SK-N-MC (cell line): ENCODE measurements at regions not wholly inside any gene's neighbourhood (a gene's known extent, or its start where the extent isn't known, plus 50 kb on each side); places are given as distances from the start of the nearest gene placed in this dataset.

Source experiments
- EZH2 ChIP-seq: fragments of 200-600 bp; sonication (generic); IDR thresholded peaks from one replicate; pipeline ENCODE4 v1.6.1; 2017; ENCODE audit warnings: antibody characterized with exemption
- POLR2AphosphoS5 ChIP-seq: IDR thresholded peaks from 2 replicates; pipeline ENCODE4 v1.6.1; 2012; ENCODE audit warnings: mild to moderate bottlenecking, low read depth, low read length, borderline replicate concordance

DNA sequence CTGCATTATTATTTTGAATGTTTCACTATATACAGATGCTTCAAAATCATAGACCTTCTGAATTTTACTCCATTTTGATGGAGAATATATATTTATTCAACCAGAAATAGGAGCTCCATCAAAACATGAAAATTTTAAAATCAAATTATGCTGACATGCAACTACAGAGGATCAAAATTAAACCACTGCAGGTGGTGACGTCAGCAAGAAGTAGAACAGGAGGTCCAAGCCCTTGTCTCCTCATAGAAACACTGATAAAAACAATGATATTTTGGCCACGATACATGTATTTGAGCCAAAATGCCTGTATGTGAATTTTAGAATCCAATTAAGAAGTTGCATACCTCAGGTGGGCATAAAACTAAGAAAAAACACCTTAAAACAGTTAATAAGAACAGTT lies 236.6 kb upstream of the FBXL7 start:
- TF ChIP-seq EZH2 (no peak), POLR2AphosphoS5 (no peak)
